ENCODE measurements at regions not wholly inside any gene's neighbourhood (a gene's known extent, or its start where the extent isn't known, plus 50 kb on each side); places are given as distances from the start of the nearest gene placed in this dataset.

- no peak overlapping the region for H3K4me3 ChIP-seq
- intact Hi-C loops (cut with DNase I; ENCODE audit: low total_unique reads): no loop called here
- TF ChIP-seq CTCF (IDR thresholded peaks at IDR 0.05 in 4 of 5, conservative IDR thresholded peaks at IDR 0.05 in 1 of 5) (no peak), POLR2A (IDR thresholded peaks at IDR 0.05) (no peak)
These were observed 990.5 kb upstream of the CITED2 start for GRCh38 chr6:140364916-140365315.

GRCh38 chr6:140360651-140361050, 986.2 kb upstream of the CITED2 start:
- no peak for DNase-seq
- H3K4me1 ChIP-seq: no peaks in the 10 kb centered on the region
- H3K27ac ChIP-seq: no peak overlapping the region
- ATAC-seq: no peak
- no peaks in the 10 kb centered on the region for H3K36me3 ChIP-seq
- TF ChIP-seq CTCF (IDR thresholded peaks at IDR 0.05 in 4 of 5, conservative IDR thresholded peaks at IDR 0.05 in 1 of 5): no peak
- no peak for TF ChIP-seq POLR2A (IDR thresholded peaks at IDR 0.05)
- H3K4me3 ChIP-seq: no peak overlapping the region
- intact Hi-C loops (cut with DNase I; ENCODE audit: low total_unique reads): no loop called here
- no peaks in the 10 kb centered on the region for H3K27me3 ChIP-seq
- in situ Hi-C loops (cut with MboI; ENCODE audit: low sequenced_read_pairs in 4 of 4): no loop called here
- peaks cover 0 to 5% (median 0%) of the 10 kb centered on the region in 3 donors for H3K9me3 ChIP-seq

More at GRCh38 chr6:140364916-140365315, 990.5 kb upstream of the CITED2 start:
- ATAC-seq (no peak), DNase-seq (no peak)
- Histone ChIP-seq H3K27ac (no peak overlapping the region), H3K36me3 (no peaks in the 10 kb centered on the region), H3K9me3 (peaks cover 0 to 5% (median 0%) of the 10 kb centered on the region in 3 donors), H3K4me1 (no peaks in the 10 kb centered on the region), H3K27me3 (no peaks in the 10 kb centered on the region)
- in situ Hi-C loops (cut with MboI; ENCODE audit: low sequenced_read_pairs in 4 of 4): no loop called here

- no peak for DNase-seq
- TF ChIP-seq POLR2A (IDR thresholded peaks at IDR 0.05) (no peak), CTCF (IDR thresholded peaks at IDR 0.05 in 4 of 5, conservative IDR thresholded peaks at IDR 0.05 in 1 of 5) (no peak)
- H3K9me3 ChIP-seq: no peaks in the 10 kb centered on the region
- H3K4me1 ChIP-seq: no peaks in the 10 kb centered on the region
- H3K36me3 ChIP-seq: no peaks in the 10 kb centered on the region
- intact Hi-C loops (cut with DNase I; ENCODE audit: low total_unique reads): no loop called here
- no peak overlapping the region for H3K4me3 ChIP-seq
- H3K27ac ChIP-seq: no peak overlapping the region
- no peaks in the 10 kb centered on the region for H3K27me3 ChIP-seq
- in situ Hi-C loops (cut with MboI; ENCODE audit: low sequenced_read_pairs in 4 of 4): no loop called here
- ATAC-seq: no peak
These were observed 981.0 kb upstream of the CITED2 start for GRCh38 chr6:140355476-140355875.

- Histone ChIP-seq H3K9me3 (no peaks in the 10 kb centered on the region), H3K36me3 (no peaks in the 10 kb centered on the region), H3K27me3 (no peaks in the 10 kb centered on the region), H3K4me1 (no peaks in the 10 kb centered on the region), H3K4me3 (no peak overlapping the region), H3K27ac (no peak overlapping the region)
- DNase-seq (no peak), ATAC-seq (no peak)
- intact Hi-C loops (cut with DNase I; ENCODE audit: low total_unique reads) (no loop called here), in situ Hi-C loops (cut with MboI; ENCODE audit: low sequenced_read_pairs in 4 of 4) (no loop called here)
- TF ChIP-seq CTCF (IDR thresholded peaks at IDR 0.05 in 4 of 5, conservative IDR thresholded peaks at IDR 0.05 in 1 of 5) (no peak), POLR2A (IDR thresholded peaks at IDR 0.05) (no peak)
These were observed 979.8 kb upstream of the CITED2 start for GRCh38 chr6:140354296-140354695.

- no peak overlapping the region for H3K4me3 ChIP-seq
- TF ChIP-seq CTCF (IDR thresholded peaks at IDR 0.05 in 4 of 5, conservative IDR thresholded peaks at IDR 0.05 in 1 of 5): no peak
- no peak for TF ChIP-seq POLR2A (IDR thresholded peaks at IDR 0.05)
- ATAC-seq (no peak), DNase-seq (no peak)
- no peaks in the 10 kb centered on the region for H3K27me3 ChIP-seq
- no peaks in the 10 kb centered on the region for H3K36me3 ChIP-seq
- intact Hi-C loops (cut with DNase I; ENCODE audit: low total_unique reads) (no loop called here), in situ Hi-C loops (cut with MboI; ENCODE audit: low sequenced_read_pairs in 4 of 4) (no loop called here)
- no peak overlapping the region for H3K27ac ChIP-seq
- no peaks in the 10 kb centered on the region for H3K4me1 ChIP-seq
- no peaks in the 10 kb centered on the region for H3K9me3 ChIP-seq
These were observed 979.1 kb upstream of the CITED2 start for GRCh38 chr6:140353536-140353935.
